GM12873 (cell line): ENCODE measurements at regions not wholly inside any gene's neighbourhood (a gene's known extent, or its start where the extent isn't known, plus 50 kb on each side); places are given as distances from the start of the nearest gene placed in this dataset.

Source experiments
- TF ChIP-seq, protein P1 (sequence below): IDR thresholded peaks from 2 replicates; pipeline ENCODE4 v1.5.1; 2012; ENCODE audit warnings: low read depth, mild to moderate bottlenecking, moderate library complexity, low read length, control low read depth; ENCODE audit not compliant: insufficient read depth; ENCODE audit errors: missing control alignments

DNA sequence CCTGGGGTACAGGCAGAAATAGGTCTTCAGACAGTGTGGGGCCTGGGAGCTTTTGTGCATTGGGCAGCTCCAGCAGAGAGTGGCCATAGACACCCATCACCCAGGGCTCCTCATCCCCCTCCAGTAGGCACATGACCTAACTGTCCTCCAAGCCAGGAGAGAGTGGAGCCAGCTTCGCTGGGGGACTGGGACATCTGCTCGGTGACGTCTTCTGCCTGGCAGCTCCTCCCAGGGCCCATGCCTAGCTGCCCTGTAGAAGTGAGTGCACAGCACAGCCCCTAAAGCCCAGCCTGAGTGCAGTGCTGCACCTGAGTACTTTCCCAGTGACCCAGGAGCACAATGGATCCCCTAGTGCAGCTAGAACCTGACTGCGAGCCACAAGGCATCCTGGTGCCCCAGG lies 279.7 kb upstream of the SLC7A11 start:
- TF ChIP-seq, protein P1, sequence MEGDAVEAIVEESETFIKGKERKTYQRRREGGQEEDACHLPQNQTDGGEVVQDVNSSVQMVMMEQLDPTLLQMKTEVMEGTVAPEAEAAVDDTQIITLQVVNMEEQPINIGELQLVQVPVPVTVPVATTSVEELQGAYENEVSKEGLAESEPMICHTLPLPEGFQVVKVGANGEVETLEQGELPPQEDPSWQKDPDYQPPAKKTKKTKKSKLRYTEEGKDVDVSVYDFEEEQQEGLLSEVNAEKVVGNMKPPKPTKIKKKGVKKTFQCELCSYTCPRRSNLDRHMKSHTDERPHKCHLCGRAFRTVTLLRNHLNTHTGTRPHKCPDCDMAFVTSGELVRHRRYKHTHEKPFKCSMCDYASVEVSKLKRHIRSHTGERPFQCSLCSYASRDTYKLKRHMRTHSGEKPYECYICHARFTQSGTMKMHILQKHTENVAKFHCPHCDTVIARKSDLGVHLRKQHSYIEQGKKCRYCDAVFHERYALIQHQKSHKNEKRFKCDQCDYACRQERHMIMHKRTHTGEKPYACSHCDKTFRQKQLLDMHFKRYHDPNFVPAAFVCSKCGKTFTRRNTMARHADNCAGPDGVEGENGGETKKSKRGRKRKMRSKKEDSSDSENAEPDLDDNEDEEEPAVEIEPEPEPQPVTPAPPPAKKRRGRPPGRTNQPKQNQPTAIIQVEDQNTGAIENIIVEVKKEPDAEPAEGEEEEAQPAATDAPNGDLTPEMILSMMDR, result no peak

DNA sequence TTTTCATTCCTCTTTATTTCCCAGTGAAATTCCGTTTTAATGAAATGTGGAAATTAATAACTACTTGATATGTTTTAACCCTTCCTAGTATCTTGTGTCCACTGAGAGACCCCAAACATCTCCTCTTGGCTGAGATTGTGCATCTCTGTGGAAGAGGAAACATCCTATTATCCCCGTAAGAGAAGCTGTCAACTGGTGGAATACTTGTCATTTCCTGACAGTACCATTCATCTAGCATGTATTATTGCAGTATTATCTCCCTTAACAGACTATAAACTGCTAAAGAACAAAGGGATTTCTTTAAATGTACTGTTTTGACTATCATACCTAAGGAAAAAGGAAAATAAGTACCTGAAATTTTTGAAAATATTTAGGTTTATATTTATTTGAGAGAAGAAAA lies 277.3 kb upstream of the SLC7A11 start:
- TF ChIP-seq, protein P1, result no peak

DNA sequence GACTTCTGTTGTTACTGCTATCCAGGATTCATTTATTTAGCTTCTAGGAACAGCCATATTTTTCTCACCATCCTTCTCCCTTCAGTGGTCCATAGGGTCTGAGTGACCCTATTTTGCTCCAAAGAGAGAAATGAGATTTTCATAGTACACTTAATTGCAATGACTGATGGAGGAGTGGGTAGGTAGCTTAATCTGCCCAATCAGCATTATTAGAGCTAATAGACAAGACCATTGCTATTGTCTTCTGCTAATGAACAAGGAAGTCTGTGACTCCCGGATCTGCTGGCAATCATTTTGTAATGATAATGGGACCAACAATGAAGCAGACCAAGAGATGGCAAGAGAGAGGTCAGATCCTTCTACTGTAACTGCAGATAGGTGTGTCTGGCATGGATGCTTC lies 271.4 kb upstream of the SLC7A11 start:
- TF ChIP-seq, protein P1, result no peak

DNA sequence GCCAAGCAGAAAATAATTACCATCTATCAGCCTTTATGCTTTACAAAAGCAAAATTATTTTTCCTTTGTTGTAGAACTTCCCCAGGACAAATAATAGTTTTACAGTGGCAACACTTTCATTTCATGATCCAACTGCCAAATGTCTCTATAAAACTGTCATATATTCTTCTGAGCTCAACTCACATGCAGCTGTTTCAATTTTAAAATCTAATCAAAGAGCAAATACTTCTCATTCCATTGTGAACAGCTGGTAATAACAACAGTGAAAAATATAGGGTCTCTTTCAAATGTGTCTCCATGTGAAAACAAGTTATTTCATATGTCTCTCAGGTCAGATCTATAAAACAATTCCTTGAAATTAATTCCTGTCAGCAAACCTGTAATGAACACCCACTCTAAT lies 270.6 kb upstream of the SLC7A11 start:
- TF ChIP-seq, protein P1, result no peak

DNA sequence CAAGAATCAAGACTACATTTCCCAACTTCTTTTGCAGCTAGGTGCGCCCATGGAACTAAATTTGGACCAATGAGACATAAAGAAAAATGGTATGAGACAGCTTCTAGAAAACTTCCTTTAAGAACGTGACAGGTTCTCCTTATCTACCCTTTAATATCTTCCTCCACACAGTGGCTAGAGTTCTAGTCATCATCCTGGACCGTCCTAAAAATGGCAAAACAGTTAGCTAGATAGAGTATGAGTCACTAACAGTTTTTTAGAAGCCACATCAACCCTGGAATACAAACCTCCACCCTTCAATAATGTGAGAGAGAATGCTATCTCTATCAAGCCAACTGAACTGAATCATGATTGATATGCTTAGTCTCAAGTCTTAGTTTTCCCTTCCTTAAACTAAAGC lies 267.9 kb upstream of the SLC7A11 start:
- TF ChIP-seq, protein P1, result no peak

DNA sequence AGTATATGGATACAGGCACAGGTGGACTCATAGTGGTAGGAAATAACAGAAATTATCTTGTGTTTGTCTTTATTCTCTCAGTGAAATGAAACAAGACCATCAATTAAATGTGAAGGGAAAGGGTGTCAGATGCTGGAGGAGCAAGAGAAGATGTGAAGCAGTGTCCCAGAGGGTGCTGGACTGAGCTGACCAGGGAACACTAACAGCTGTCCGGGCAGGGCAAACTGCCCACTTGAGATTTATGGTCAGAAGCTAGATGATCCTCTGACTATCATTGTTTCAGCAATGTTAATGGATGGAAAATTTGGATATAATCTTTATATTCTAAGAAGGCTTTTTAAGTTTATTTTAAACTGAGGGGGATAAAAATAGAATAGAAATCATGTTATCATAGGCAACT lies 267.2 kb upstream of the SLC7A11 start:
- TF ChIP-seq, protein P1, result no peak

DNA sequence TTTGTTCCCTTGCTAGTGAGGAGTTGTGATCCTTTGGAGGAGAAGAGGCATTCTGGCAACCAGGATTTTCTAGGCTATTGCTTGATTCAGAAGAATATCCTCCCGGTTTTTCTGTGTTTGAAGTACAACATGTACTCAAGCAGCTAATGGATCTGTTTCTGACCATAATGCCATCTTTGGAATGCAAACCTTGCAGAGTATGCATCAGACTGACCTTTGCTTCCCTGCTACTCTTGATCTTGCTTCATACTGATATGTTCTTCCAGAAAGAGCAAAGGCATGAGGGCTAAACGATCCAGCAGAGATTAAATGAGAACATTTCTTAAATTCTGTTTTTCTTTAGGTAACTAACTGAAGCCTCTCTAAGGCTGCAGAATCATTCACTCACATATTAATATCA lies 265.4 kb upstream of the SLC7A11 start:
- TF ChIP-seq, protein P1, result no peak
